ENCODE measurements at regions not wholly inside any gene's neighbourhood (a gene's known extent, or its start where the extent isn't known, plus 50 kb on each side); places are given as distances from the start of the nearest gene placed in this dataset.

GRCh38 chr22:49408102-49408836 lies 419.4 kb downstream of the BRD1 start:
- DNase-seq (ENCODE audit: low read depth, low spot score), result no peak
- Histone ChIP-seq H3K9me3 (ENCODE audit: low read depth, low read length) (no peaks in the 10 kb centered on the region), H3K9ac (ENCODE audit: insufficient read length) (no peak overlapping the region), H3K4me3 (no peak overlapping the region), H3K27ac (no peak overlapping the region), H3K36me3 (ENCODE audit: insufficient read depth, low read length) (no peaks in the 10 kb centered on the region)
- TF ChIP-seq EZH2 (IDR thresholded peaks at IDR 0.05) (no peak), POLR2AphosphoS5 (IDR thresholded peaks at IDR 0.05; ENCODE audit: borderline replicate concordance, low read depth, low read length) (no peak), FOXP2 (optimal IDR thresholded peaks at IDR 0.05; ENCODE audit: control extremely low read depth, extremely low read length, insufficient read depth) (no peak)

DNA sequence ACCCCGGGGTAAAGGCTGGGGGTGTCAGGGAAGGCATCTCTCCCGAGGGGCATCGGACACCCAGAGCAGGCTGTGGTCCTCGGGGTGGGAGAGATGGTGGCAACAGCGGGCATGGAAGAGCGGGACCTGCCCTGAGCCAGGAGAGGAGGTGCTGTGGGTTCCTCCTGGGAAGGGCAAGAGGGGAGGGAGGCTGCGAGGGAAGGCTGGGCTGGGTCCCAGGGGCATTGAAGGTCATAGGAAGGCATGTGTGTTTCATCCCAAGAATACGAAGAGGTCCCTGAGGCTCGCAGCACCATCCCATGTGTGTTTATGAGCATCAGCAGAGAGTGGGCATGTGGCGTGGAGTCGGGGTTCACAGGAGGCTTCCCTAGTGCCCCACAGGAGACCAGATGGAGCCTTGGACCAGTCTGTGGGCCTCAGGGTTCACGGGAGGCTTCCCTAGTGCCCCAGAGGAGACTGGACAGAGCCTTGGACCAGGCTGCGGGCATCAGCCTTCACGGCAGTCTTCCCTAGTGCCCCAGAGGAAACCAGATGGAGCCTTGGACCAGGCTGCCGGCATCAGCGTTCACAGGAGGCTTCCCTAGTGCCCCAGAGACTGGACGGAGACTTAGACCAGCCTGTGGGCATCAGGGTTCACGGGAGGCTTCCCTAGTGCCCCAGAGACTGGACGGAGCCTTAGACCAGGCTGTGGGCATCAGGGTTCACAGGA lies 420.6 kb downstream of the BRD1 start:
- Histone ChIP-seq H3K36me3 (ENCODE audit: insufficient read depth, low read length) (no peaks in the 10 kb centered on the region), H3K9me3 (ENCODE audit: low read depth, low read length) (no peaks in the 10 kb centered on the region), H3K4me3 (no peak overlapping the region), H3K9ac (ENCODE audit: insufficient read length) (no peak overlapping the region), H3K27ac (no peak overlapping the region)
- TF ChIP-seq FOXP2 (optimal IDR thresholded peaks at IDR 0.05; ENCODE audit: control extremely low read depth, extremely low read length, insufficient read depth) (no peak), POLR2AphosphoS5 (IDR thresholded peaks at IDR 0.05; ENCODE audit: borderline replicate concordance, low read depth, low read length) (no peak), EZH2 (IDR thresholded peaks at IDR 0.05) (no peak)
- DNase-seq (ENCODE audit: low read depth, low spot score), result no peak

DNA sequence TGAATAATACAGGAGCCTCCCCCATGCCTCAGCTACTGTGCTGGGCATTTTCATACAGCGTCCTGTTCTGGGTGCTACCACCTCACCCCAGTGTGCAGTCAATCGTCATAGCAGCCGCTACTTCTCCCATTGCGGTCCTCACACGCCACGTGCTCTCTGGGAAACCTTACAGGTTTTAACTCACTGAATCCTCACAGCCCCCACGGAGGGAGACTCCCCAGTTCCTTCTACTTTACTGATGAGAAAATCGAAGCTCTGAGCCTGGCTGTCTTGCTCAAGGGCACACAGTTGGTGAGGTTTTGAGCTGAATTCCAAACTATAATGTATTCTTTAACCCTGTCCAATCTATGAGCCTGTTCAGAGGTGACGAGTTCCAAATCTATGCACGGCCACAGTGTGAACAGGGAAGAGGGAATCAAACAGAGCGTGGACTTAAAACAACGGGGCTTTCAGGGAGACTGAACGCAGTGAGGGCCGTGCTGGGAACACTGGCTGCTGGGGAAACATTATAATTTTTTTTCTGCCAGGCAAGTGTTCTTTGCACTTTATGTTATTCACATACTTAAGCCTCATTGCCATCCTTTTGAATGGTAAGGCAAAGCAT lies 421.5 kb downstream of the BRD1 start:
- no peak overlapping the region for H3K4me3 ChIP-seq
- no peak for DNase-seq (ENCODE audit: low read depth, low spot score)
- no peak overlapping the region for H3K9ac ChIP-seq (ENCODE audit: insufficient read length)
- TF ChIP-seq POLR2AphosphoS5 (IDR thresholded peaks at IDR 0.05; ENCODE audit: borderline replicate concordance, low read depth, low read length) (no peak), EZH2 (IDR thresholded peaks at IDR 0.05) (no peak), FOXP2 (optimal IDR thresholded peaks at IDR 0.05; ENCODE audit: control extremely low read depth, extremely low read length, insufficient read depth) (no peak)
- no peaks in the 10 kb centered on the region for H3K9me3 ChIP-seq (ENCODE audit: low read depth, low read length)
- H3K36me3 ChIP-seq (ENCODE audit: insufficient read depth, low read length), result no peaks in the 10 kb centered on the region
- H3K27ac ChIP-seq, result no peak overlapping the region

DNA sequence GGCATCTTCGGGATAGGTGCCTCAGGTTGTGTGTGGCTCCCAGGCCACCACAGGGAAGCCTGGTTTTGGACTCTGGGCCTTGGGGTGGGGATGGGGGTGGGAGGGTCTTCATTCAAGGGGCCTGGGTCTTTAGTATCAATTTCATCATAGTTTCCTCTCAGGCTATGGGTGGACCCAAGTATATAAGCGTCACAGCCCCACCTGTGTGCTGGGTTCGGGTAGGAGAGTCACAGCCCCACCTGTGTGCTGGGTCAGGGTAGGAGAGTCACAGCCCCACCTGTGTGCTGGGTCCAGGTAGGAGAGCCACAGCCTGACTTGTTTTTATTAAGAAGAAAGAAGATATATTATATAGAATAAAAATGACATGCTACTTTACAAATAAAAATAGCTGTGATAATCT lies 422.1 kb downstream of the BRD1 start:
- Histone ChIP-seq H3K9me3 (ENCODE audit: low read depth, low read length) (no peaks in the 10 kb centered on the region), H3K36me3 (ENCODE audit: insufficient read depth, low read length) (no peaks in the 10 kb centered on the region), H3K4me3 (no peak overlapping the region), H3K27ac (no peak overlapping the region), H3K9ac (ENCODE audit: insufficient read length) (no peak overlapping the region)
- TF ChIP-seq FOXP2 (optimal IDR thresholded peaks at IDR 0.05; ENCODE audit: control extremely low read depth, extremely low read length, insufficient read depth) (no peak), POLR2AphosphoS5 (IDR thresholded peaks at IDR 0.05; ENCODE audit: borderline replicate concordance, low read depth, low read length) (no peak), EZH2 (IDR thresholded peaks at IDR 0.05) (no peak)
- DNase-seq (ENCODE audit: low read depth, low spot score), result no peak

DNA sequence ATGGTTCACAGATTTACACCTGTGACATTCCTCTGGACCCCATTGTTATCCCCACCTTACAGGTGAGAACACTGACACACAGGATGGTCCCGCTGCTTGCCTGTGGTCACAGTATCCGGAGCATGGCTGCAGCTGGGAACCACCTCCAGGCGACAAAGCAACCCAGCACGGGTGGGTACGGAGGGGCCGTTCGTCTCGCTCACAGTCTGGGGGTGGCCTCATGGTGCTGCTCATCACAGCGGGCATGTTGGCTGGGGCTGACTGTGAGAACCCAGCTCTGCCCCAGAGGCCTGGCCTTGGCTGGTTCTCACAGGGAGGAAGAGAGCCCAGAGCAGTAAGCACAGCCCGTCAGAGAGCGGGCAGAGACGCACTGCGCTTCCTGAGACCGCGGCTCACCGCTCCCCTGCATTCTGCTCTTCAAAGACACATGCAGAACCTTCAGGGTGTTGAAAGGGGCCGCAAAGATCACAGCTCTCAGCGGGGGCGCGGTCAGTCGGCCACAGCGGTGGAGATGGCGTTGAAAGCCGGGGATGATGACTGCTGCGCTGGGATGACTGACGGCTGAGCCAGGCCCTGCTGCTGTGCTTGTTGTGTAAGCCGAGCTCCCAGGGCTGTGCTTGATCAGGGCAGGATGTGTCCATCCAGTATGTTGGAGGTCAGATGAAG lies 423.0 kb downstream of the BRD1 start:
- Histone ChIP-seq H3K27ac (no peak overlapping the region), H3K36me3 (ENCODE audit: insufficient read depth, low read length) (no peaks in the 10 kb centered on the region), H3K4me3 (no peak overlapping the region), H3K9me3 (ENCODE audit: low read depth, low read length) (no peaks in the 10 kb centered on the region), H3K9ac (ENCODE audit: insufficient read length) (no peak overlapping the region)
- DNase-seq (ENCODE audit: low read depth, low spot score), result no peak
- TF ChIP-seq EZH2 (IDR thresholded peaks at IDR 0.05) (no peak), POLR2AphosphoS5 (IDR thresholded peaks at IDR 0.05; ENCODE audit: borderline replicate concordance, low read depth, low read length) (no peak), FOXP2 (optimal IDR thresholded peaks at IDR 0.05; ENCODE audit: control extremely low read depth, extremely low read length, insufficient read depth) (no peak)

GRCh38 chr22:49404020-49404419 lies 423.7 kb downstream of the BRD1 start:
- TF ChIP-seq FOXP2 (optimal IDR thresholded peaks at IDR 0.05; ENCODE audit: control extremely low read depth, extremely low read length, insufficient read depth) (no peak), POLR2AphosphoS5 (IDR thresholded peaks at IDR 0.05; ENCODE audit: borderline replicate concordance, low read depth, low read length) (no peak), EZH2 (IDR thresholded peaks at IDR 0.05) (no peak)
- DNase-seq (ENCODE audit: low read depth, low spot score), result no peak
- Histone ChIP-seq H3K27ac (no peak overlapping the region), H3K9me3 (ENCODE audit: low read depth, low read length) (no peaks in the 10 kb centered on the region), H3K9ac (ENCODE audit: insufficient read length) (no peak overlapping the region), H3K36me3 (ENCODE audit: insufficient read depth, low read length) (no peaks in the 10 kb centered on the region), H3K4me3 (no peak overlapping the region)

- Histone ChIP-seq H3K9ac (ENCODE audit: insufficient read length) (no peak overlapping the region), H3K27ac (no peak overlapping the region), H3K36me3 (ENCODE audit: insufficient read depth, low read length) (no peaks in the 10 kb centered on the region), H3K9me3 (ENCODE audit: low read depth, low read length) (no peaks in the 10 kb centered on the region), H3K4me3 (no peak overlapping the region)
- no peak for DNase-seq (ENCODE audit: low read depth, low spot score)
- TF ChIP-seq EZH2 (IDR thresholded peaks at IDR 0.05) (no peak), FOXP2 (optimal IDR thresholded peaks at IDR 0.05; ENCODE audit: control extremely low read depth, extremely low read length, insufficient read depth) (no peak), POLR2AphosphoS5 (IDR thresholded peaks at IDR 0.05; ENCODE audit: borderline replicate concordance, low read depth, low read length) (no peak)
These were observed 424.6 kb downstream of the BRD1 start for GRCh38 chr22:49403102-49403501.

- Histone ChIP-seq H3K36me3 (ENCODE audit: insufficient read depth, low read length) (no peaks in the 10 kb centered on the region), H3K9me3 (ENCODE audit: low read depth, low read length) (no peaks in the 10 kb centered on the region), H3K9ac (ENCODE audit: insufficient read length) (no peak overlapping the region), H3K27ac (no peak overlapping the region), H3K4me3 (no peak overlapping the region)
- DNase-seq (ENCODE audit: low read depth, low spot score), result no peak
- no peak for TF ChIP-seq FOXP2 (optimal IDR thresholded peaks at IDR 0.05; ENCODE audit: control extremely low read depth, extremely low read length, insufficient read depth)
- no peak for TF ChIP-seq EZH2 (IDR thresholded peaks at IDR 0.05)
- no peak for TF ChIP-seq POLR2AphosphoS5 (IDR thresholded peaks at IDR 0.05; ENCODE audit: borderline replicate concordance, low read depth, low read length)
These were observed 425.5 kb downstream of the BRD1 start for GRCh38 chr22:49402169-49402568.
